Prostate gland (tissue), 2 donors: ENCODE measurements at regions not wholly inside any gene's neighbourhood (a gene's known extent, or its start where the extent isn't known, plus 50 kb on each side); places are given as distances from the start of the nearest gene placed in this dataset.

Experiments
- CTCF ChIP-seq, 4 experiments: fragments of 200-600 bp in 2 of 4; fragments of 450-650 bp in 2 of 4; sonication (generic) in 2 of 4; IDR thresholded peaks; 1 replicate in 3 of 4; 2 replicates in 1 of 4; pipeline ENCODE4 v1.5.1; 2016 to 2019; ENCODE audit warnings: antibody characterized with exemption in 4 of 4, mild to moderate bottlenecking in 2 of 4, moderate library complexity in 2 of 4
- POLR2A ChIP-seq: fragments of 450-650 bp; IDR thresholded peaks from one replicate; pipeline ENCODE4 v1.6.1; 2016; ENCODE audit warnings: antibody characterized with exemption, mild to moderate bottlenecking

GRCh38 chrY:12469081-12469480 lies 231.9 kb upstream of the USP9Y start:
- TF ChIP-seq POLR2A (no peak), CTCF (IDR thresholded peaks at IDR 0.05) (no peak)
